Pancreas (tissue), 10 donors: ENCODE measurements at regions not wholly inside any gene's neighbourhood (a gene's known extent, or its start where the extent isn't known, plus 50 kb on each side); places are given as distances from the start of the nearest gene placed in this dataset.
A peak's percentile ranks its signal among the peaks of the same experiment; 100 is the strongest.

Experiments used
- ATAC-seq, 4 donors: fragments of 200-7000 bp; cut with Tn5 transposase; one replicate each; pipeline versions ENCODE4 v1.8.0 to v1.9.1; 2020; ENCODE audit warnings: mild to moderate bottlenecking in 4 of 4, moderate library complexity in 4 of 4
- DNase-seq, 6 donors: peaks; one replicate each; pipeline ENCODE4 v3.0.0-alpha.2; 2020
- FAIRE-seq: peaks from 2 replicates; lab custom pipeline; 2012; peaks lifted over from hg19 to GRCh38; lab: Jason Lieb, UNC
- H3K27ac ChIP-seq, 4 donors: fragments of 200-600 bp; sonication (generic); 1 replicate in 3 of 4; 2 replicates in 1 of 4; pipeline versions ENCODE4 v1.5.0 to v1.8.0; 2020
- H3K27me3 ChIP-seq, 4 donors: fragments of 200-600 bp; one replicate each; pipeline ENCODE4 v1.8.0; 2021
- H3K36me3 ChIP-seq, 3 donors: fragments of 200-600 bp; sonication (generic) in 1 of 3; one replicate each; pipeline versions ENCODE4 v1.5.0 to v1.8.0; 2020 to 2021
- H3K4me1 ChIP-seq, 3 donors: fragments of 200-600 bp; one replicate each; pipeline ENCODE4 v1.8.0; 2021
- H3K4me3 ChIP-seq, 4 donors: fragments of 200-600 bp; sonication (generic) in 2 of 4; one replicate each; pipeline versions ENCODE4 v1.5.0 to v1.8.0; 2020 to 2021
- H3K9me3 ChIP-seq, 4 donors: fragments of 200-600 bp; one replicate each; pipeline ENCODE4 v1.8.0; 2021
- WGBS, 2 donors: extraction: QIAGEN DNeasy Blood & Tissue Kit; methylation state at CpG; one replicate each; pipeline ENCODE4 v1.1.7; 2013; 5-methylcytosine and 5-hydroxymethylcytosine counted together
- intact Hi-C, 3 donors: fragments of 100-400 bp; cut with DNase I; formaldehyde crosslinking; loops; one replicate each; pipeline versions ENCODE4 v1.11.1 to v1.14.2; 2022
- TF ChIP-seq, protein P1 (sequence below), 4 donors: fragments of 200-600 bp; sonication (generic) in 3 of 4; IDR thresholded peaks; one replicate each; pipeline versions ENCODE4 v1.5.0 to v1.8.0; 2021; ENCODE audit warnings: antibody characterized with exemption in 4 of 4
- donor health status: healthy with polysubstance abuse.
- donor health status: DM: no; HTN: no; CAD: no; lungs with moderate emphysema.
- donor health status: DM: no; HTN: no; CAD: no.
- donor health status: control.
- donor health status: control.
- donor health status: Bipolar disorder and iron deficiency.
- donor health status: DM: yes; HTN: yes; CAD: no.
- donor health status: DM: no; HTN: no; CAD: no.
- donor health status: DM: no; HTN: no; CAD: no.
- donor health status: DM: yes; HTN: yes; CAD: no.

DNA sequence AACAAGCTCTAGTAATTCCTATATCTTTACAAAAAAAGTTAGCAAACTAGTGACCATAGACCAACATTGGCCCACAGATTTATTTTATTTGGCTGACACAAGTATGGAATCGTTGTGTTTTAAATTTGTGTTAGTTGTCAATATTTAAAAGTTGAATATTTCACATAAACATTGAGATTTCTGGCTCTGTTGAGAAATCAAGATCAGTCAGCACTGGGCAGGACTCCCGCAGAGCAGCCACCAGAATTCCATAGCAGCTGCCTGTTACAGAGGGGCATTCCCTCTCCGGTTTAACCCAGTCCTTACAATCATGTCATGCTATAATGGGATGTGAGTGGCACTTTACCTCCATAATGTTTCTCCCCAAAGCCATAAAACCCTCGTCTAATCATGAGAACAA lies 79.2 kb upstream of the NRIP1 start:
- FAIRE-seq (no peak), DNase-seq (no peak), ATAC-seq (no peak)
- H3K27ac ChIP-seq = no peak overlapping the region
- H3K36me3 ChIP-seq = no peaks in the 10 kb centered on the region
- 53 to 59% methylated on average over 4 of the region's 4 CpGs for whole genome bisulfite sequencing, 2 donors
- TF ChIP-seq, protein P1, sequence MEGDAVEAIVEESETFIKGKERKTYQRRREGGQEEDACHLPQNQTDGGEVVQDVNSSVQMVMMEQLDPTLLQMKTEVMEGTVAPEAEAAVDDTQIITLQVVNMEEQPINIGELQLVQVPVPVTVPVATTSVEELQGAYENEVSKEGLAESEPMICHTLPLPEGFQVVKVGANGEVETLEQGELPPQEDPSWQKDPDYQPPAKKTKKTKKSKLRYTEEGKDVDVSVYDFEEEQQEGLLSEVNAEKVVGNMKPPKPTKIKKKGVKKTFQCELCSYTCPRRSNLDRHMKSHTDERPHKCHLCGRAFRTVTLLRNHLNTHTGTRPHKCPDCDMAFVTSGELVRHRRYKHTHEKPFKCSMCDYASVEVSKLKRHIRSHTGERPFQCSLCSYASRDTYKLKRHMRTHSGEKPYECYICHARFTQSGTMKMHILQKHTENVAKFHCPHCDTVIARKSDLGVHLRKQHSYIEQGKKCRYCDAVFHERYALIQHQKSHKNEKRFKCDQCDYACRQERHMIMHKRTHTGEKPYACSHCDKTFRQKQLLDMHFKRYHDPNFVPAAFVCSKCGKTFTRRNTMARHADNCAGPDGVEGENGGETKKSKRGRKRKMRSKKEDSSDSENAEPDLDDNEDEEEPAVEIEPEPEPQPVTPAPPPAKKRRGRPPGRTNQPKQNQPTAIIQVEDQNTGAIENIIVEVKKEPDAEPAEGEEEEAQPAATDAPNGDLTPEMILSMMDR (IDR thresholded peaks at IDR 0.05) = no peak
- H3K27me3 ChIP-seq = no peaks in the 10 kb centered on the region
- H3K4me1 ChIP-seq = peaks cover 15 to 25% (median 17%) of the 10 kb centered on the region in 3 donors
- H3K4me3 ChIP-seq = no peak overlapping the region
- intact Hi-C loops = loop anchor here in 1 of 3 donors (10.0 kb wide), 1 partner anchor 69 kb away; no protein-coding TSS in a partner anchor
- H3K9me3 ChIP-seq = no peaks in the 10 kb centered on the region

DNA sequence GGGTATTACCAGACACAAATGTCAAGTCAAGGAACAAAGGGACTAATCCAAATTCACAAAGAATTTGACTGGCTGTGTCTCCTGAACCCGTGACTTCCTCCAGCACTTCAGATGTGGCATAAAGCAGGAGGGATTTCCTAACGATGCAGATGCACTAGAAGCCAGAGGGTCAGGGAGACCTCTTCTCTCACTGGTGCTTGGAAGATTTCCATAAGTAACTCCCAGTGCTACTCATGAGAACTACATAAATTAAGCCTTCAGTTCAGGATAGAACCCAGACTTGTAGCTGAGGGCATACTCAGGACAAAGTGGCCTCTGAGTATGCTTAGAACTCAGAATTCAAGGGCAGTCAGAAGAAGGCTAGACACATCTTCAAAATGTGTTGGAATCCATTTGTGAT lies 83.6 kb upstream of the NRIP1 start:
- H3K9me3 ChIP-seq = no peaks in the 10 kb centered on the region
- no peaks in the 10 kb centered on the region for H3K27me3 ChIP-seq
- H3K4me1 ChIP-seq = no peaks in the 10 kb centered on the region
- DNase-seq (no peak), ATAC-seq (no peak), FAIRE-seq (no peak)
- no peak overlapping the region for H3K27ac ChIP-seq
- H3K36me3 ChIP-seq = no peaks in the 10 kb centered on the region
- TF ChIP-seq, protein P1 (IDR thresholded peaks at IDR 0.05) = no peak
- 82 to 89% methylated on average over 2 of the region's 2 CpGs for WGBS, 2 donors
- no peak overlapping the region for H3K4me3 ChIP-seq
- intact Hi-C loops = loop anchor here in 1 of 3 donors (10.0 kb wide), 1 partner anchor 74 kb away; no protein-coding TSS in a partner anchor

DNA sequence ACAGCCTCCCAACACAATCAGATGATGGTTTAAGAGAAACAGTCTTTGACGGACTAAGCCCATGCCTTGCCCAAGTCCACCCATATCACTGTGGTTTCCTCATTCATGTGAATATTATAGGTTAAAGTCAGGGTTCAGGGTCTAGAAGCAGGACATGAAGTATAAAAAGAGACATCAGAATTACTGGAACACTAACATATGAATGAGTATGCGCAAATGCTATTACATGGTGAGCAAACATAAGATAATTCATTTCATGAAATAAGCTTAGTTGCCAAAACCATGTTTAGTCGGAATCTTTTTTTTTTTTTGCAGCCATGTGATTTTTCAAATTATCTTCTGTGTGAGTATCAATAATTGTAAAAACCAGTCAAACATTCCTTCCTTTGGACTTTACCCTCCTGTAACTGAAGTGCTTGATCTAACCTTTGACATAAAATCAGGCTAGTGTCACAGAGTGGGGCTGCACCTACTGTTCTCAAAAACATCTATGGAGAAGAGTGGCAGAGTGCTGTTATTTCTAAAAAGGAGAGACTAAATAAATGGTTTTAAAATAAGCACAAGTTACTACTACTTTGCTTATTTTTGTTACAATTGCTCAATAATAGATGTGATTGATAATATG lies 84.9 kb upstream of the NRIP1 start:
- WGBS, 2 donors = 56 to 58% methylated on average over 3 of the region's 3 CpGs
- Histone ChIP-seq H3K27ac (no peak overlapping the region), H3K36me3 (no peaks in the 10 kb centered on the region), H3K27me3 (no peaks in the 10 kb centered on the region), H3K4me3 (no peak overlapping the region), H3K4me1 (no peaks in the 10 kb centered on the region), H3K9me3 (no peaks in the 10 kb centered on the region)
- FAIRE-seq = no peak
- ATAC-seq = peak in 1 of 4 donors; percentile 18
- TF ChIP-seq, protein P1 (IDR thresholded peaks at IDR 0.05) = no peak
- no peak for DNase-seq
- intact Hi-C loops = loop anchor here in 1 of 3 donors (10.0 kb wide), 1 partner anchor 75 kb away; no protein-coding TSS in a partner anchor

DNA sequence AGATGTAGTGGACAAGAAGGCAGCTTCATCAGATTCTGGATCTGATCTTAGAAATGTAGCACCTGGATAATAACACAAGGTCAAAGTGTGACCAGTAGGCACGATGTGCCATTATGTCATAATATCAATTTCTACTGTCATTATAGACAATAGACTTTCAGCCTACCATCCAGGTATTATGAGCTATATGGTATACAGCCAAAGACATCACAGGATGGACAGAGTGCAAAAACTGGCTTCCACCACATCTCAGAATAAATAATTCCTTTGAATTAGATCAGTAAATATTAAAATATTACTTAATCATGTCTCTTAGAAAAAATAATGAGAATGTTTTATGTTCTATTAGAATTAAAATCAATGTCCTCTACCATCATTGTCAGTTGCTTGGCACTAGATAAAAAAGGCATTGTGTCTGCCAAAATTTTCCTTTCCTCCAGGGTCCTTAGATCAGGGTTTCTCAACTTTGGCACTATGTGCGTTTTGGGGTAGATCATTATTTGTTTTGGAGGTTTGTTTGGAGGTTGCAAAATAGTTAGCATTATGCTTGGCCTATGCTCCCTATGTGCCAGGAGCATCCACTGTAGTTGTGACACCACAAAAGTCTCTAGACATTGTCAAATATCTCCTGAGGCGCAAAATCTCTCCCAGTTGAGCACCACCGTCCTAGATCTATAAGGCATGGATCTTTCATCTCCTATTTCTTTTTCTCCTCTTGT lies 86.7 kb upstream of the NRIP1 start:
- no peak for DNase-seq
- no peak overlapping the region for H3K27ac ChIP-seq
- H3K4me1 ChIP-seq = peaks cover 0 to 3% (median 0%) of the 10 kb centered on the region in 3 donors
- no peaks in the 10 kb centered on the region for H3K36me3 ChIP-seq
- intact Hi-C loops = no loop called here
- no peak overlapping the region for H3K4me3 ChIP-seq
- no peaks in the 10 kb centered on the region for H3K9me3 ChIP-seq
- TF ChIP-seq, protein P1 (IDR thresholded peaks at IDR 0.05) = no peak
- 61 to 63% methylated on average over 4 of the region's 4 CpGs for WGBS, 2 donors
- no peak for FAIRE-seq
- no peaks in the 10 kb centered on the region for H3K27me3 ChIP-seq
- no peak for ATAC-seq

DNA sequence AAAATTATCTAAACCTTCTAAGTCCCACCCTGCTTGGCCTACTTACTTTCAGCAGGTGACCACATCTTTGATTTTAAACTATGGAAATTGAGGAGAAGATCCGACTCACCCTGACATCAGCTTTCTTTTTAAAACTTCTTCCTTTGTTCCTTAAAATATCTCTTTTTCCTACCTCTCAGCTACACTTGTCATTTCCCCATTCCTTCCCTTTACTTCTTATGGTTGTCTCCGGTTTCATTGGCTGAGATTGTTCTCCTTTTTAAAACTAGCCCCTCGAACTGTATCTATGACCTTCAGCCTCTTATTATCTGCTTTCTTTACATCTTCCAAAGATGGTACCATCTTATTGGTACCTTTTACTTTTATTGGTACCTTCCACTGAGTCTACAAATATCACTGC lies 87.8 kb upstream of the NRIP1 start:
- H3K27ac ChIP-seq = no peak overlapping the region
- H3K9me3 ChIP-seq = no peaks in the 10 kb centered on the region
- no peak for FAIRE-seq
- WGBS, 2 donors = 75 to 83% methylated on average over 3 of the region's 3 CpGs
- TF ChIP-seq, protein P1 (IDR thresholded peaks at IDR 0.05) = no peak
- H3K4me3 ChIP-seq = no peak overlapping the region
- DNase-seq = no peak
- no peaks in the 10 kb centered on the region for H3K27me3 ChIP-seq
- ATAC-seq = no peak
- intact Hi-C loops = no loop called here
- no peaks in the 10 kb centered on the region for H3K36me3 ChIP-seq
- H3K4me1 ChIP-seq = peaks cover 0 to 3% (median 0%) of the 10 kb centered on the region in 3 donors
